A549 (cell line): ENCODE measurements at regions not wholly inside any gene's neighbourhood (a gene's known extent, or its start where the extent isn't known, plus 50 kb on each side); places are given as distances from the start of the nearest gene placed in this dataset.

Source experiments
- CEBPB ChIP-seq, 2 experiments: fragments of >200 bp in 1 of 2; sonication (Bioruptor Twin) in 1 of 2; formaldehyde crosslinking in 1 of 2; IDR thresholded peaks; 2 replicates each; pipeline ENCODE4 v1.6.1; 2012 to 2016
- CTCF ChIP-seq: fragments of >200 bp; sonication (Bioruptor Twin); formaldehyde crosslinking; IDR thresholded peaks from 3 replicates; pipeline ENCODE4 v1.5.1; 2016
- EP300 ChIP-seq, 2 experiments: fragments of >200 bp; sonication (Bioruptor Twin); formaldehyde crosslinking; IDR thresholded peaks; 2 replicates in 1 of 2; 3 replicates in 1 of 2; pipeline ENCODE4 v1.6.1; 2016 to 2017
- PHF8 ChIP-seq: fragments of 200-600 bp; sonication (generic); IDR thresholded peaks from 2 replicates; pipeline ENCODE4 v1.6.1; 2016; ENCODE audit warnings: low read depth, mild to moderate bottlenecking, antibody characterized with exemption, moderate library complexity, borderline replicate concordance
- POLR2A ChIP-seq: IDR thresholded peaks from 2 replicates; pipeline ENCODE4 v1.6.1; 2012; ENCODE audit warnings: mild to moderate bottlenecking, low read length
- RCOR1 ChIP-seq: fragments of 150-350 bp; IDR thresholded peaks from 2 replicates; pipeline ENCODE4 v1.6.1; 2014; ENCODE audit warnings: antibody characterized with exemption, low read length, low read depth
- REST ChIP-seq: fragments of 200-600 bp; sonication (generic); IDR thresholded peaks from 2 replicates; pipeline ENCODE4 v1.6.1; 2016; ENCODE audit warnings: antibody characterized with exemption, mild to moderate bottlenecking, moderate library complexity
- RNF2 ChIP-seq: fragments of 200-600 bp; sonication (generic); IDR thresholded peaks from 2 replicates; pipeline ENCODE4 v1.6.1; 2016; ENCODE audit warnings: low read depth, mild to moderate bottlenecking, antibody characterized with exemption, moderate library complexity, borderline replicate concordance

- no peak for TF ChIP-seq CTCF
- TF ChIP-seq REST: no peak
- TF ChIP-seq PHF8: no peak
- no peak for TF ChIP-seq POLR2A
- no peak for TF ChIP-seq RCOR1
- TF ChIP-seq CEBPB (IDR thresholded peaks at IDR 0.05): no peak
- TF ChIP-seq RNF2: no peak
- no peak for TF ChIP-seq EP300 (IDR thresholded peaks at IDR 0.05)
These were observed 247.4 kb downstream of the ACTR3B start for GRCh38 chr7:153006911-153007310.
